Mesothelial cell of epicardium (in vitro differentiated cells): ENCODE measurements at regions not wholly inside any gene's neighbourhood (a gene's known extent, or its start where the extent isn't known, plus 50 kb on each side); places are given as distances from the start of the nearest gene placed in this dataset.

Experiments used
- DNase-seq, 2 experiments: peaks; one replicate each; pipeline ENCODE4 v3.0.0; 2021; ENCODE audit warnings: low spot score in 2 of 2; ENCODE audit not compliant: unreplicated experiment in 2 of 2
- H3K27ac Mint-ChIP-seq: 2 replicates; pipeline ENCODE4 v1.8.0; 2021; ENCODE audit warnings: mixed read lengths
- H3K27me3 Mint-ChIP-seq: 2 replicates; pipeline ENCODE4 v1.8.0; 2021; ENCODE audit warnings: low read depth, mixed read lengths
- H3K36me3 Mint-ChIP-seq: 2 replicates; pipeline ENCODE4 v1.8.0; 2021; ENCODE audit warnings: mixed read lengths
- H3K4me1 Mint-ChIP-seq: 2 replicates; pipeline ENCODE4 v1.8.0; 2021; ENCODE audit warnings: mixed read lengths
- H3K4me3 Mint-ChIP-seq: 2 replicates; pipeline ENCODE4 v1.8.0; 2021; ENCODE audit warnings: mild to moderate bottlenecking, moderate library complexity, mixed read lengths
- H3K9me3 Mint-ChIP-seq: 2 replicates; pipeline ENCODE4 v1.8.0; 2021; ENCODE audit warnings: mixed read lengths
- CTCF ChIP-seq: fragments of 200-600 bp; sonication (generic); IDR thresholded peaks from one replicate; pipeline ENCODE4 v1.5.0; 2021; ENCODE audit warnings: antibody characterized with exemption; ENCODE audit not compliant: unreplicated experiment

- Mint-ChIP-seq H3K27me3 (no peaks in the 10 kb centered on the region), H3K27ac (no peak overlapping the region), H3K4me1 (peaks cover 3% of the 10 kb centered on the region), H3K4me3 (no peak overlapping the region), H3K9me3 (no peaks in the 10 kb centered on the region), H3K36me3 (no peaks in the 10 kb centered on the region)
- no peak for TF ChIP-seq CTCF
- DNase-seq: no peak
Measured at GRCh38 chr12:87117526-87117925, 861.3 kb upstream of the MGAT4C start.

GRCh38 chr12:87116780-87117179 is 860.6 kb upstream of the MGAT4C start:
- no peaks in the 10 kb centered on the region for H3K9me3 Mint-ChIP-seq
- no peaks in the 10 kb centered on the region for H3K27me3 Mint-ChIP-seq
- DNase-seq: no peak
- H3K4me3 Mint-ChIP-seq: no peak overlapping the region
- H3K4me1 Mint-ChIP-seq: peaks cover 3% of the 10 kb centered on the region
- H3K36me3 Mint-ChIP-seq: no peaks in the 10 kb centered on the region
- TF ChIP-seq CTCF: no peak
- H3K27ac Mint-ChIP-seq: no peak overlapping the region

DNA sequence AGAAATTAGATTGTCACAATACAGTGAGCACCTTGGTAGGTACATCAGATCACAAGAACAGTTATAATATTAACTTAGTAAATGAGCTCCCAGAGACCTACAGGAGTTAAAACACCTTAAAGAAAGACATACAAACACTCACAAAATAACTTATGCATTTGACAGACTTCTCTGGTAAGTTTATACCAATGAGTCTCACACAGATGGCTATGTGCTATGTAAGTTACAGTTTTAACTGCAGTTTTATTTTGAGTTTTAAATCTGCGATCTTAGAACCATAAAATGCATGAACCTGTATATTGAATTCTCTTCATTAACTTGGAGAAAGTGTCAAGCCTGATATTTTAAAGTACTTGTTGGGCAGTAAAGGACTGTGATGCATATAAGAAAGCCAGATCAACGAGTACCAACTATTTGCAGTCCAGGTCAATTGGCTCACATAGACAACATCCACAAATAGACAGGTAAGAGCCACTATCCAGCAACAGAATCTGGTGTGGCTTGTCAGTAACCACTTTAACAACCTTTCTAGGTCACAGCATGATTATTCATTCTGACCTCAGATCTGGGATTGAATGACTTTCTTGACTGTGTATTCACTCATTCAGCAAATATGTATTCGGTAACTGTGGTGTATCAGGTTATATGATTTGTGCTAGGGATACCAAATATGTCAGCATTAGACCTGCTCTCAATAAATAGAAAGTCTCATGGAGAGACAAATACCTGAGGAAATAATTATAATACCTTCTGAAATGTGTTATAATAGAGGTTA is 856.6 kb upstream of the MGAT4C start:
- Mint-ChIP-seq H3K9me3 (no peaks in the 10 kb centered on the region), H3K4me1 (no peaks in the 10 kb centered on the region), H3K36me3 (no peaks in the 10 kb centered on the region), H3K4me3 (no peak overlapping the region), H3K27me3 (no peaks in the 10 kb centered on the region), H3K27ac (no peak overlapping the region)
- no peak for DNase-seq
- TF ChIP-seq CTCF: no peak

GRCh38 chr12:87107766-87108165 is 851.6 kb upstream of the MGAT4C start:
- TF ChIP-seq CTCF: no peak
- Mint-ChIP-seq H3K27ac (no peak overlapping the region), H3K27me3 (no peaks in the 10 kb centered on the region), H3K36me3 (no peaks in the 10 kb centered on the region), H3K4me3 (no peak overlapping the region), H3K9me3 (no peaks in the 10 kb centered on the region), H3K4me1 (no peaks in the 10 kb centered on the region)
- no peak for DNase-seq

DNA sequence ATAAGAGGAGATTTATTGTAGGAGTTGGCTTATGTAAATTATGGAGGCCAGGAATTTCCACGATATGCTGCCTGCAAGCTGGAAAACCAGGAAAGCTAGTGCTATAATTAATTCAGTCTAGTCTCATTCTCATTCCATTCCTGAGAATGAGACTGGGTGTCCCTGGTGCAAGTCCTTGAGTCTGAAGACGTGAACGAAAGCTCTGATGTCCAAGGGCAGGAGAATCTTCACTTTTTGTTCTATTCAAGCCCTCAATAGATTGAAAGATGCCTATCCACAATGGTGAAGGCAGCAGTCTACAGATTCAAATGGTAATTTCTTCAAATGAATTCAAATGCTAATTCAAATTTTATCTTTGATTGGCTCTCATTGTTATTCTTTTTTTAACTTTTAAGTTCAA is 851.1 kb upstream of the MGAT4C start:
- no peak overlapping the region for H3K27ac Mint-ChIP-seq
- no peaks in the 10 kb centered on the region for H3K27me3 Mint-ChIP-seq
- H3K4me1 Mint-ChIP-seq: no peaks in the 10 kb centered on the region
- TF ChIP-seq CTCF: no peak
- H3K36me3 Mint-ChIP-seq: no peaks in the 10 kb centered on the region
- no peak overlapping the region for H3K4me3 Mint-ChIP-seq
- H3K9me3 Mint-ChIP-seq: no peaks in the 10 kb centered on the region
- no peak for DNase-seq
